ENCODE measurements at regions not wholly inside any gene's neighbourhood (a gene's known extent, or its start where the extent isn't known, plus 50 kb on each side); places are given as distances from the start of the nearest gene placed in this dataset.

DNA sequence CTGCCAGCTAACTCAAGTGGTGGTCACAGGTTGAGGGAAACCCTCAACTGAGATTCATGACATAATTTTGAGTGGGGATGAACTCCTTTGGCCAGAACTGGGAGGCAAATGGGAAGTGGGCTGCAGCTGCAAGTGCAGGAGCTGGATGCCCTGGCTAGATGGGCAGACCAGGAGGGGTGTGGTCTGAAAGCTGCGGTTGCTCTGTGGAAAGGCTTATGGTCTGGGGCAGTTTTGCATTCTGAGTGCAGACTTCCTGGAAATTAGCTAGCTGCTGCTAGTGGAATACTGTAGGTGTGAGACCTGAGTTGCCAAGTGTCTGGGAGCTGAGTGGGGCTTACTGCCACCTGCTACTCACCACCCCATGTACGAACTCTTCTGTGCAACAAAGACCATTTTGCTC, 52.1 kb upstream of the NAP1L2 start:
- no peak for DNase-seq
- Histone ChIP-seq H3K36me3 (no peaks in the 10 kb centered on the region), H3K9me3 (no peaks in the 10 kb centered on the region), H3K4me1 (peaks cover 0 to 16% (median 0%) of the 10 kb centered on the region in 3 donors), H3K4me3 (no peak overlapping the region), H3K27ac (no peak overlapping the region), H3K27me3 (no peaks in the 10 kb centered on the region)
- 50% methylated on average over 2 of the region's 2 CpGs; no CpG with 5 or more reads in 1 of the 2 donors for WGBS, 2 donors
- intact Hi-C loops (cut with DNase I), result no loop called here
- TF ChIP-seq, protein P1, sequence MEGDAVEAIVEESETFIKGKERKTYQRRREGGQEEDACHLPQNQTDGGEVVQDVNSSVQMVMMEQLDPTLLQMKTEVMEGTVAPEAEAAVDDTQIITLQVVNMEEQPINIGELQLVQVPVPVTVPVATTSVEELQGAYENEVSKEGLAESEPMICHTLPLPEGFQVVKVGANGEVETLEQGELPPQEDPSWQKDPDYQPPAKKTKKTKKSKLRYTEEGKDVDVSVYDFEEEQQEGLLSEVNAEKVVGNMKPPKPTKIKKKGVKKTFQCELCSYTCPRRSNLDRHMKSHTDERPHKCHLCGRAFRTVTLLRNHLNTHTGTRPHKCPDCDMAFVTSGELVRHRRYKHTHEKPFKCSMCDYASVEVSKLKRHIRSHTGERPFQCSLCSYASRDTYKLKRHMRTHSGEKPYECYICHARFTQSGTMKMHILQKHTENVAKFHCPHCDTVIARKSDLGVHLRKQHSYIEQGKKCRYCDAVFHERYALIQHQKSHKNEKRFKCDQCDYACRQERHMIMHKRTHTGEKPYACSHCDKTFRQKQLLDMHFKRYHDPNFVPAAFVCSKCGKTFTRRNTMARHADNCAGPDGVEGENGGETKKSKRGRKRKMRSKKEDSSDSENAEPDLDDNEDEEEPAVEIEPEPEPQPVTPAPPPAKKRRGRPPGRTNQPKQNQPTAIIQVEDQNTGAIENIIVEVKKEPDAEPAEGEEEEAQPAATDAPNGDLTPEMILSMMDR (IDR thresholded peaks at IDR 0.05), result no peak
- TF ChIP-seq POLR2A (IDR thresholded peaks at IDR 0.05), result no peak

Data from esophagus squamous epithelium (tissue), 5 donors.